ENCODE measurements at regions not wholly inside any gene's neighbourhood (a gene's known extent, or its start where the extent isn't known, plus 50 kb on each side); places are given as distances from the start of the nearest gene placed in this dataset.

- Histone ChIP-seq H3K9me3 (ENCODE audit: control insufficient read depth, low read depth, low read length) (no peaks in the 10 kb centered on the region), H3T11ph (ENCODE audit: low read length) (no peak overlapping the region), H2BK20ac (ENCODE audit: low read depth, low read length, poor library complexity, severe bottlenecking) (no peak overlapping the region), H3K4ac (ENCODE audit: low read depth, low read length) (no peak overlapping the region), H3K18ac (ENCODE audit: insufficient read length, low read depth, low read length) (no peak overlapping the region), H3K79me2 (ENCODE audit: insufficient read depth, low read length) (no peaks in the 10 kb centered on the region), H3K14ac (ENCODE audit: insufficient read depth, low read length) (no peak overlapping the region), H3K4me1 (ENCODE audit: insufficient read depth, low read length) (no peaks in the 10 kb centered on the region), H3K27ac (ENCODE audit: insufficient read length, low read depth, low read length) (no peak overlapping the region), H4K91ac (ENCODE audit: insufficient read length, low read depth, low read length) (no peak overlapping the region), H3K79me1 (ENCODE audit: insufficient read depth, low read depth, low read length, poor library complexity, severe bottlenecking) (no peaks in the 10 kb centered on the region), H4K20me1 (ENCODE audit: control insufficient read depth, insufficient read depth, insufficient read length) (no peaks in the 10 kb centered on the region), H3K27me3 (ENCODE audit: insufficient read depth, low read length) (no peaks in the 10 kb centered on the region), H2AK5ac (ENCODE audit: insufficient read length, low read length) (no peak overlapping the region), H4K8ac (replicated peaks; ENCODE audit: insufficient read length, low read depth, low read length) (no peak overlapping the region), H2BK120ac (ENCODE audit: low read depth, low read length, poor library complexity, severe bottlenecking) (no peak overlapping the region), H2AFZ (ENCODE audit: low read length) (no peak overlapping the region), H3K56ac (ENCODE audit: insufficient read length, low read depth, low read length) (no peak overlapping the region), H2BK15ac (ENCODE audit: low read depth, low read length) (no peak overlapping the region), H4K5ac (ENCODE audit: insufficient read length, low read depth, low read length) (no peak overlapping the region), H2BK5ac (ENCODE audit: insufficient read length, low read length) (no peak overlapping the region), H3K9ac (ENCODE audit: extremely low read depth, insufficient read length, low read length) (no peak overlapping the region), H3K4me2 (ENCODE audit: insufficient read depth, insufficient read length, low read length) (no peak overlapping the region), H2BK12ac (ENCODE audit: insufficient read length, low read depth, low read length) (no peak overlapping the region), H3K23me2 (ENCODE audit: insufficient read length, low read depth, low read length, poor library complexity, severe bottlenecking) (no peaks in the 10 kb centered on the region), H3K23ac (ENCODE audit: insufficient read length, low read depth, low read length) (no peak overlapping the region)
- no peaks in the 10 kb centered on the region; a peak in 1 of 7 replicates for H3K36me3 Mint-ChIP-seq (ENCODE audit: insufficient read depth in 1 of 3, low read depth in 3 of 3)
- H3K27ac Mint-ChIP-seq, result no peak overlapping the region
- DNase-seq, result no peak
- peaks cover 0 to 2% of the 10 kb centered on the region in 2 experiments; a peak in 1 of 4 replicates for H3K4me1 Mint-ChIP-seq
- H3K27me3 Mint-ChIP-seq (ENCODE audit: low read depth), result peaks cover 4% of the 10 kb centered on the region; the same call in 1 of the 2 replicates
- peaks cover 7 to 8% of the 10 kb centered on the region in 2 experiments for H3K9me3 Mint-ChIP-seq
- H3K4me3 Mint-ChIP-seq, result no peak overlapping the region
- no CpG with 5 or more reads among the region's 1 CpG for WGBS (ENCODE audit: extremely low coverage, insufficient read length, low lambda C conversion rate)
- no peak for TF ChIP-seq CTCF (conservative IDR thresholded peaks at IDR 0.05)
Observed at GRCh38 chr9:120267929-120268328, 312.0 kb downstream of the CDK5RAP2 start.

Measured in H9 (cell line).